T-helper 1 cell (primary cell): ENCODE measurements at regions not wholly inside any gene's neighbourhood (a gene's known extent, or its start where the extent isn't known, plus 50 kb on each side); places are given as distances from the start of the nearest gene placed in this dataset.

ENCODE experiments used
- DNase-seq, 5 donors: peaks; one replicate each; pipeline ENCODE4 v3.0.0-alpha.2; 2012 to 2020

- DNase-seq = no peak
Measured at GRCh38 chrX:98380106-98380505, 1496.4 kb downstream of the RPA4 start.

- no peak for DNase-seq
Measured at GRCh38 chrX:98380556-98380955, 1496.8 kb downstream of the RPA4 start.

- no peak for DNase-seq
Measured at GRCh38 chrX:98398542-98398941, 1514.8 kb downstream of the RPA4 start.

- no peak for DNase-seq
Measured at GRCh38 chrX:98405376-98405775, 1521.7 kb downstream of the RPA4 start.

- no peak for DNase-seq
Measured at GRCh38 chrX:98407584-98407983, 1523.9 kb downstream of the RPA4 start.

- DNase-seq = no peak
Measured at GRCh38 chrX:98409867-98410266, 1526.2 kb downstream of the RPA4 start.

GRCh38 chrX:98412058-98412457, 1528.3 kb downstream of the RPA4 start:
- DNase-seq = no peak

- DNase-seq = no peak
Measured at GRCh38 chrX:98422536-98422935, 1538.8 kb downstream of the RPA4 start.

GRCh38 chrX:98432413-98432812, 1548.7 kb downstream of the RPA4 start:
- no peak for DNase-seq

- no peak for DNase-seq
Measured at GRCh38 chrX:98448524-98448923, 1564.8 kb downstream of the RPA4 start.

GRCh38 chrX:98452456-98452855, 1568.7 kb downstream of the RPA4 start:
- no peak for DNase-seq

GRCh38 chrX:98459669-98460068, 1576.0 kb downstream of the RPA4 start:
- no peak for DNase-seq

- DNase-seq = no peak
Measured at GRCh38 chrX:98480606-98481005, 1596.9 kb downstream of the RPA4 start.

GRCh38 chrX:98481636-98482035, 1597.9 kb downstream of the RPA4 start:
- DNase-seq = no peak

- DNase-seq = no peak
Measured at GRCh38 chrX:98490670-98491069, 1607.0 kb downstream of the RPA4 start.

GRCh38 chrX:98501426-98501825, 1617.7 kb downstream of the RPA4 start:
- DNase-seq = no peak

- no peak for DNase-seq
Measured at GRCh38 chrX:98506907-98507306, 1623.2 kb downstream of the RPA4 start.

GRCh38 chrX:98514032-98514431, 1630.3 kb downstream of the RPA4 start:
- DNase-seq = no peak

- no peak for DNase-seq
Measured at GRCh38 chrX:98516120-98516519, 1632.4 kb downstream of the RPA4 start.

GRCh38 chrX:98523026-98523425, 1639.3 kb downstream of the RPA4 start:
- no peak for DNase-seq

- DNase-seq = no peak
Measured at GRCh38 chrX:98523521-98523920, 1639.8 kb downstream of the RPA4 start.

- DNase-seq = no peak
Measured at GRCh38 chrX:98548519-98548918, 1664.8 kb downstream of the RPA4 start.

- DNase-seq = no peak
Measured at GRCh38 chrX:98568795-98569194, 1685.1 kb downstream of the RPA4 start.

GRCh38 chrX:98605941-98606340, 1722.2 kb downstream of the RPA4 start:
- DNase-seq = no peak

- no peak for DNase-seq
Measured at GRCh38 chrX:98607739-98608138, 1724.0 kb downstream of the RPA4 start.

- no peak for DNase-seq
Measured at GRCh38 chrX:98627645-98628044, 1743.9 kb downstream of the RPA4 start.
